Cardiac muscle cell (in vitro differentiated cells and primary cell): ENCODE measurements at regions not wholly inside any gene's neighbourhood (a gene's known extent, or its start where the extent isn't known, plus 50 kb on each side); places are given as distances from the start of the nearest gene placed in this dataset.
"Not testable (repeated sequence)": the region's sequence is repeated elsewhere in the genome, so short reads cannot be mapped to it uniquely, and the experiment has no call there.

Experiments
- DNase-seq, 2 donors: peaks; one replicate each; pipeline versions ENCODE4 v3.0.0 to v3.0.0-alpha.2; 2010 to 2017; ENCODE audit warnings: low read depth in 1 of 2, low spot score in 1 of 2
- H3K27ac ChIP-seq: fragments of 200-600 bp; sonication (generic); 2 replicates; pipeline ENCODE4 v1.5.1; 2016
- H3K27me3 ChIP-seq: fragments of 200-600 bp; sonication (generic); 2 replicates; pipeline ENCODE4 v1.6.0; 2016; ENCODE audit warnings: control low read depth
- H3K36me3 ChIP-seq: fragments of 200-600 bp; sonication (generic); 2 replicates; pipeline ENCODE4 v1.5.1; 2016; ENCODE audit warnings: control low read depth
- H3K4me1 ChIP-seq: fragments of 200-600 bp; sonication (generic); 2 replicates; pipeline ENCODE4 v1.8.1; 2017; ENCODE audit warnings: low read depth, mild to moderate bottlenecking, mixed run types
- H3K4me3 ChIP-seq: fragments of 200-600 bp; sonication (generic); 2 replicates; pipeline ENCODE4 v1.5.1; 2016; ENCODE audit warnings: mild to moderate bottlenecking
- H3K9me3 ChIP-seq: fragments of 200-600 bp; sonication (generic); 2 replicates; pipeline ENCODE4 v1.5.1; 2017; ENCODE audit warnings: low read depth, mild to moderate bottlenecking, control low read depth
- TF ChIP-seq, protein P1 (sequence below): IDR thresholded peaks from 2 replicates; pipeline ENCODE4 v1.5.1; 2012; ENCODE audit warnings: low read depth, mild to moderate bottlenecking, low read length

DNA sequence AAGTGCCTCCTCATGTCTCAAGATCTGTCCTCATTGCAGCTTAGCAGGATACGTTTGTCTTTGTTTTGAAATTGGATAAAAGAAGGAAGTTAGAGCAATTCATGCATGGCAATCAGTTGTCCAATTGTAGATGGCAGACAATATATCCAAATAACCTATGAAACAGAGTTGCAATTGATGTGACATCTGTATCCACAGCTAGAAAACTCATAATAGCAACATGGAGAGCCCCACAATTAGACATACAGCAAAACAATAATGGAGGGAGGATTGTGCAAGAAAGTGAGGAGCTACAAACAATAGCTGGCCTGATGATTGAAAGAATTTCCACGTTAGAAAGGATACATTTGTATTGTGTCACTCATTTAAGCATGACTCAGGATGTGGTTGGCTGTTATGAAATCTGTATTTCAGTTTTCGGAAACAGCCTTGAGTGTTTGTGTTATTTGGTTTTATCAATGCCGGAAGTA is 132.0 kb downstream of the FAM174A start:
- peak in 1 of 2 donors; percentile 92 for DNase-seq
- H3K4me3 ChIP-seq = no peak overlapping the region
- H3K27me3 ChIP-seq = no peaks in the 10 kb centered on the region
- H3K36me3 ChIP-seq = no peaks in the 10 kb centered on the region
- no peak overlapping the region for H3K27ac ChIP-seq
- TF ChIP-seq, protein P1, sequence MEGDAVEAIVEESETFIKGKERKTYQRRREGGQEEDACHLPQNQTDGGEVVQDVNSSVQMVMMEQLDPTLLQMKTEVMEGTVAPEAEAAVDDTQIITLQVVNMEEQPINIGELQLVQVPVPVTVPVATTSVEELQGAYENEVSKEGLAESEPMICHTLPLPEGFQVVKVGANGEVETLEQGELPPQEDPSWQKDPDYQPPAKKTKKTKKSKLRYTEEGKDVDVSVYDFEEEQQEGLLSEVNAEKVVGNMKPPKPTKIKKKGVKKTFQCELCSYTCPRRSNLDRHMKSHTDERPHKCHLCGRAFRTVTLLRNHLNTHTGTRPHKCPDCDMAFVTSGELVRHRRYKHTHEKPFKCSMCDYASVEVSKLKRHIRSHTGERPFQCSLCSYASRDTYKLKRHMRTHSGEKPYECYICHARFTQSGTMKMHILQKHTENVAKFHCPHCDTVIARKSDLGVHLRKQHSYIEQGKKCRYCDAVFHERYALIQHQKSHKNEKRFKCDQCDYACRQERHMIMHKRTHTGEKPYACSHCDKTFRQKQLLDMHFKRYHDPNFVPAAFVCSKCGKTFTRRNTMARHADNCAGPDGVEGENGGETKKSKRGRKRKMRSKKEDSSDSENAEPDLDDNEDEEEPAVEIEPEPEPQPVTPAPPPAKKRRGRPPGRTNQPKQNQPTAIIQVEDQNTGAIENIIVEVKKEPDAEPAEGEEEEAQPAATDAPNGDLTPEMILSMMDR = no peak
- H3K9me3 ChIP-seq = no peaks in the 10 kb centered on the region
- H3K4me1 ChIP-seq = no peaks in the 10 kb centered on the region

DNA sequence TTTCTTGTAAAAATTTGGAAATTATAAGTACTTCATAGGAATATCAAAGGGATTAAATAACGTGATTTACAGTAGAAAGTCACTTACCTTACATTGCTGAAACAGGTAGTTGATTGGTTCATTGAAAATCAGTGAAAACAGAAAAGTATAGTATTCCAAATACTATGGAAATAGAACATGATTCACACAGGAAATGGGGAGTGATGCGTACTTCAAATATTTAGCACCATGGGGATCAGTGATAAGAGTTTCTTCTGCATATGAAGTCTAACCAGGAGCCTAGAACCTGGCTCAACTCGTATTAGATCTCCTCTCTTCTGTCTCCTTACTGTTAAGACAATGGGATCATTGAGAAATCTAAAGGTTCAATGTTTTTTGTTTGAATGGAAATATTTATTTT is 133.3 kb downstream of the FAM174A start:
- TF ChIP-seq, protein P1 = no peak
- Histone ChIP-seq H3K27me3 (no peaks in the 10 kb centered on the region), H3K4me3 (no peak overlapping the region), H3K9me3 (no peaks in the 10 kb centered on the region), H3K36me3 (no peaks in the 10 kb centered on the region), H3K4me1 (no peaks in the 10 kb centered on the region), H3K27ac (no peak overlapping the region)
- DNase-seq = peak in 1 of 2 donors; percentile 67

DNA sequence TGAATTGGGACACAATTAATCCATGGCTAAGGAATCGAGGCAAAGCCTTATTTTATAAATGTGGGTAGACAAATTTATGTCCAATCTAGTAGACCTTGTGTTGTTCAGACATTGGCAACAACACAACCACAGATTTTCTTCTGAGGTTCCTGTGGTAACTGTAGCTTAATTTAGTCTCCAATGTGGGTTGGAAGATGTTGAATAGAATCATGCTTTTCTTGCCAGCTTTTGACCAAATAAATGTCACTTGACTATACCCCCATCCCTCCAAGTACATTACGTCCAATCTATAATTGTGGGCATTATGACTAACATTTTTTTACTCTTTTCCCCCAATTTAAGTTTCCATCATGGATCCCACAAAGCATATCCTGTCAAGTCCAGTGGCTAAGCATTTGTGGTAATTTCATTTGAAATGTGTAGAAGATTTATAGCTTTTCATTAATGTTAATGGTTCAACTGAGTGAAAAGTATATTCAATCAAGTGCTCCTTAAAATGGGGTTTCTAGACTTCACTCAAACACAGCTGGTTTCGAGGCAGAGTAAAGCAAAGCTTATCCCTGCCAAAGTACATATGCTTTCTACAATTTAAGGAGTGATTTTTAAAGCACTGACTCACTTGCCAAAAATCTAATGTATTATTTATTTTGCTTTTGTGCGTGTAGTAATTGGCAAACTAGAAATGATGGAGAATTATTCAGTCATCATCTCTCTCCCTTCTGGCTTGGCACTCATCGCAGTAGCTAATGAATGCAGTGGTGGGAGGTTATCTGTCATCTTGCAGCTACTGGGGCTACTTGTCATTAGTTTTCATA is 141.8 kb downstream of the FAM174A start:
- Histone ChIP-seq H3K27ac (no peak overlapping the region), H3K36me3 (no peaks in the 10 kb centered on the region), H3K9me3 (no peaks in the 10 kb centered on the region), H3K27me3 (no peaks in the 10 kb centered on the region), H3K4me3 (no peak overlapping the region), H3K4me1 (no peaks in the 10 kb centered on the region)
- TF ChIP-seq, protein P1 = no peak
- DNase-seq = peak in 1 of 2 donors; percentile 54

DNA sequence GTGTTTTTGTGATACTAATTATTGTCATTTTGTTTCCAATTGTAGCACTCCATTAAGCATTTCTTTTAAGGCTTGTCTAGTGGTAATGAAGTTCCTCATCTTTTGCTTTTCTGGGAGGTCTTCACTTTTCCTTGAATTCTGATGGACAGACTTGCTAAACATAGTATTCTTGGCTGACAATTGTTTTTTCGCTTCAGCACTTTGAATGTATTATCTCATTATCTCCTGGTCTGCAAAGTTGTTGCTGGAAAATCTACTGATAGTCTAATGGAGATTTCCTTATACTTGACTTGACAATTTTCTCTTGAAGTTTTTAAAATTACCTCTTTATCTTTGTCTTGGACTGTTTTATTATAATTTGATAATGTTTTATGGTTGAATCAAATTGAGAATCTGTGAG is 147.5 kb downstream of the FAM174A start:
- Histone ChIP-seq H3K9me3 (no peaks in the 10 kb centered on the region), H3K36me3 (no peaks in the 10 kb centered on the region), H3K27me3 (no peaks in the 10 kb centered on the region), H3K27ac (no peak overlapping the region), H3K4me3 (no peak overlapping the region), H3K4me1 (no peaks in the 10 kb centered on the region)
- DNase-seq = no peak
- TF ChIP-seq, protein P1 = no peak

DNA sequence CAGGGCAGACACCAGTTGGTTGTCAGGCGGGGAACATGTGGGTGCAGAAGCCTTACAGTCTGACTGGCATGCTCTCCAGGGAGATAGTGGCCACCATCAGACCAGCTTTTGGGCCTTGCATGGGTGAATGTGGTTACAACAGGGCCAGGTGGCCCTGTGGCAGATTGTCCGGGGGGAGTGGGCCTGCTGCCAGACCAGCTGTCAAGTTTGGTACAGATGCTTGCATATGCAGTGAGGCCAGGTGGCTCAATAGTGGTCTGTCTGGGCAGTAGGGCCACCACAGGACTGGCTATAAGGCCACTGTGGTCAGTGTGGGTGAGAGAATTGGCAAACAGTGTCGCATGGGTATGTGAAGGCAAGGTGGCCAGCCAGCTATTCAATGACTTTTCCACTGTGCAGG is 148.7 kb downstream of the FAM174A start:
- no peak overlapping the region for H3K27ac ChIP-seq
- H3K36me3 ChIP-seq = no peaks in the 10 kb centered on the region
- DNase-seq = no peak
- H3K9me3 ChIP-seq = no peaks in the 10 kb centered on the region
- H3K4me1 ChIP-seq = no peaks in the 10 kb centered on the region
- no peak overlapping the region for H3K4me3 ChIP-seq
- TF ChIP-seq, protein P1 = no peak
- H3K27me3 ChIP-seq = no peaks in the 10 kb centered on the region

DNA sequence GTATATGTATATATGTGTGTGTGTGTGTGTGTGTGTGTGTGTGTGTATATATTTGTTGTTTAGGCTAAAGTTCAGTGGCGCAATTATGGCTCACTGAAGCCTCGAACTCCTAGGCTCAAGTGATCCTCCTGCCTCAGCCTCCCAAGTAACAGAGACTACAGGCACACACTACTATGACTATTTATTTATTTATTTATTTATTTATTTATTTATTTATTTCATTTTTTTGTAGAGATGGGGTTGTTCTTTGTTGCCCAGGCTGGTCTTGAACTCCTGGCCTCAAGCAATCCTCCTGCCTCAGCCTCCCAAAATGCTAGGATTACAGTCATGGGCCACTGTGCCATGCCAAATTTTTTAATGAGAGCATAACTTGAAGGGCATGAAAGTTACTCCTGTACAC is 149.9 kb downstream of the FAM174A start:
- not testable (repeated sequence) for H3K9me3 ChIP-seq, H3K27me3 ChIP-seq, H3K36me3 ChIP-seq, DNase-seq, H3K27ac ChIP-seq, H3K4me3 ChIP-seq, H3K4me1 ChIP-seq

DNA sequence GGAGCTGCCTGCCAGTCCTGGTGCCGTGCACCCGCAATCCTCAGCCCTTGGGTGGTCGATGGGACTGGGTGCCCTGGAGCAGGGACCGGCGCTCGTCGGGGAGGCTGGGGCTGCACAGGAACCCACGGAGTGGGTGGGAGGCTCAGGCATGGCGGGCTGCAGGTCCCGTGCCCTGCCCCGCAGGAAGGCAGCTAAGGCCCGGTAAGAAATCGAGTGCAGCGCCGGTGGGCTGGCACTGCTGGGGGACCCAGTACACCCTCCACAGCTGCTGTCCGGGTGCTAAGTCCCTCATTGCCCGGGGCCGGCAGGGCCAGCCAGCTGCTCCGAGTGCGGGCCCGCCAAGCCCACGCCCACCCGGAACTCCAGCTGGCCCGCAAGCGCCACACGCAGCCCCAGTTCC is 153.7 kb downstream of the FAM174A start:
- not testable (repeated sequence) for H3K9me3 ChIP-seq, DNase-seq, H3K4me1 ChIP-seq, H3K27me3 ChIP-seq, H3K27ac ChIP-seq, H3K36me3 ChIP-seq, H3K4me3 ChIP-seq
